SK-N-SH treated with all-trans-retinoic acid at 6 μM for 48 hours (cell line): ENCODE measurements at regions not wholly inside any gene's neighbourhood (a gene's known extent, or its start where the extent isn't known, plus 50 kb on each side); places are given as distances from the start of the nearest gene placed in this dataset.

Experiments
- ATAC-seq: fragments of 200-7000 bp; cut with Tn5 transposase; 3 replicates; pipeline ENCODE4 v1.9.1; 2020; ENCODE audit warnings: mild to moderate bottlenecking, moderate library complexity
- ARNTL ChIP-seq: fragments of 450-650 bp; formaldehyde crosslinking; IDR thresholded peaks from 2 replicates; pipeline ENCODE4 v1.5.0; 2020; ENCODE audit warnings: low read depth, mild to moderate bottlenecking, moderate library complexity, borderline replicate concordance
- BACH2 ChIP-seq: fragments of 250-450 bp; sonication (Bioruptor Pico); IDR thresholded peaks from 2 replicates; pipeline ENCODE4 v1.9.0; 2021; ENCODE audit warnings: mild to moderate bottlenecking, borderline replicate concordance
- CREB5 ChIP-seq: fragments of 250-450 bp; sonication (Bioruptor Pico); IDR thresholded peaks from 2 replicates; pipeline ENCODE4 v1.5.1; 2020; ENCODE audit warnings: low read depth, mild to moderate bottlenecking, moderate library complexity
- CSDC2 ChIP-seq: fragments of 250-450 bp; sonication (Bioruptor Pico); IDR thresholded peaks from 2 replicates; pipeline ENCODE4 v1.5.0; 2020; ENCODE audit warnings: mild to moderate bottlenecking, moderate library complexity
- CSRNP3 ChIP-seq: fragments of 250-450 bp; sonication (Bioruptor Pico); IDR thresholded peaks from 2 replicates; pipeline ENCODE4 v1.5.1; 2021; ENCODE audit warnings: mild to moderate bottlenecking, moderate library complexity
- ESRRG ChIP-seq: fragments of 250-450 bp; sonication (Bioruptor Pico); IDR thresholded peaks from 2 replicates; pipeline ENCODE4 v1.6.1; 2021; ENCODE audit warnings: mild to moderate bottlenecking
- GLIS3 ChIP-seq: fragments of 250-450 bp; sonication (Bioruptor Pico); IDR thresholded peaks from 2 replicates; pipeline ENCODE4 v1.5.0; 2020; ENCODE audit warnings: mild to moderate bottlenecking, moderate library complexity
- ISL1 ChIP-seq: fragments of 250-450 bp; sonication (Bioruptor Pico); IDR thresholded peaks from 2 replicates; pipeline ENCODE4 v2.1.2; 2022; ENCODE audit warnings: mild to moderate bottlenecking, moderate library complexity
- OSR1 ChIP-seq: fragments of 250-450 bp; sonication (Bioruptor Pico); IDR thresholded peaks from 2 replicates; pipeline ENCODE4 v1.8.0; 2022; ENCODE audit warnings: moderate library complexity, mild to moderate bottlenecking, inconsistent platforms
- POU6F1 ChIP-seq: fragments of 250-450 bp; sonication (Bioruptor Pico); IDR thresholded peaks from 2 replicates; pipeline ENCODE4 v1.8.0; 2021; ENCODE audit warnings: low read depth, mild to moderate bottlenecking, moderate library complexity, borderline replicate concordance
- RARB ChIP-seq: fragments of 250-450 bp; sonication (Bioruptor Pico); IDR thresholded peaks from 2 replicates; pipeline ENCODE4 v1.8.0; 2021; ENCODE audit warnings: mild to moderate bottlenecking, moderate library complexity
- SNAI2 ChIP-seq: fragments of 250-450 bp; sonication (Bioruptor Pico); IDR thresholded peaks from 2 replicates; pipeline ENCODE4 v1.5.0; 2020; ENCODE audit warnings: mild to moderate bottlenecking, moderate library complexity
- TCF4 ChIP-seq: fragments of 250-450 bp; sonication (Bioruptor Pico); IDR thresholded peaks from 2 replicates; pipeline ENCODE4 v1.8.0; 2021; ENCODE audit warnings: mild to moderate bottlenecking, moderate library complexity, borderline replicate concordance
- TOX ChIP-seq: fragments of 250-450 bp; sonication (Bioruptor Pico); IDR thresholded peaks from 2 replicates; pipeline ENCODE4 v1.8.0; 2021; ENCODE audit warnings: mild to moderate bottlenecking, moderate library complexity, borderline replicate concordance
- TSHZ2 ChIP-seq: fragments of 250-450 bp; sonication (Bioruptor Pico); IDR thresholded peaks from 2 replicates; pipeline ENCODE4 v1.5.0; 2020; ENCODE audit warnings: mild to moderate bottlenecking, moderate library complexity
- ZC3H10 ChIP-seq: fragments of 250-450 bp; sonication (Bioruptor Pico); IDR thresholded peaks from 2 replicates; pipeline ENCODE4 v1.5.1; 2021; ENCODE audit warnings: mild to moderate bottlenecking, moderate library complexity
- ZFP3 ChIP-seq: fragments of 250-450 bp; sonication (Bioruptor Pico); IDR thresholded peaks from 2 replicates; pipeline ENCODE4 v1.5.0; 2020; ENCODE audit warnings: mild to moderate bottlenecking, moderate library complexity
- ZFP30 ChIP-seq: fragments of 450-650 bp; formaldehyde crosslinking; IDR thresholded peaks from 2 replicates; pipeline ENCODE4 v1.5.0; 2022; ENCODE audit warnings: mild to moderate bottlenecking, moderate library complexity
- ZNF565 ChIP-seq: fragments of 450-650 bp; formaldehyde crosslinking; conservative IDR thresholded peaks from 2 replicates; pipeline ENCODE4 v1.5.0; 2020; ENCODE audit warnings: low read depth, mild to moderate bottlenecking, moderate library complexity
- ZNF70 ChIP-seq: fragments of 450-650 bp; formaldehyde crosslinking; IDR thresholded peaks from 2 replicates; pipeline ENCODE4 v1.5.0; 2020; ENCODE audit warnings: mild to moderate bottlenecking, moderate library complexity
- ZNF8 ChIP-seq: fragments of 450-650 bp; formaldehyde crosslinking; IDR thresholded peaks from 2 replicates; pipeline ENCODE4 v1.5.0; 2020; ENCODE audit warnings: mild to moderate bottlenecking, moderate library complexity

GRCh38 chr1:218863987-218864386, 309.7 kb upstream of the LYPLAL1 start:
- TF ChIP-seq ESRRG (no peak), ARNTL (CRISPR knock-in tag) (no peak), ZNF8 (CRISPR knock-in tag) (no peak), ZFP3 (CRISPR knock-in tag) (no peak), RARB (CRISPR knock-in tag) (no peak), TSHZ2 (CRISPR knock-in tag) (no peak), TOX (CRISPR knock-in tag) (no peak), OSR1 (CRISPR knock-in tag) (no peak), CREB5 (CRISPR knock-in tag) (no peak), ZFP30 (CRISPR knock-in tag) (no peak), ISL1 (CRISPR knock-in tag) (no peak), ZNF70 (no peak), ZNF565 (CRISPR knock-in tag) (no peak)
- ATAC-seq: no peak

- TF ChIP-seq OSR1 (CRISPR knock-in tag) (no peak), BACH2 (CRISPR knock-in tag) (no peak), ZFP30 (CRISPR knock-in tag) (no peak), ZNF8 (CRISPR knock-in tag) (no peak)
- no peak for ATAC-seq
These were observed 308.1 kb upstream of the LYPLAL1 start for GRCh38 chr1:218865591-218865990.

GRCh38 chr1:218866507-218866906, 307.2 kb upstream of the LYPLAL1 start:
- ATAC-seq: no peak
- TF ChIP-seq OSR1 (CRISPR knock-in tag): no peak
- TF ChIP-seq CSDC2 (CRISPR knock-in tag): no peak
- TF ChIP-seq POU6F1 (CRISPR knock-in tag): no peak
- no peak for TF ChIP-seq ISL1 (CRISPR knock-in tag)
- no peak for TF ChIP-seq ESRRG
- TF ChIP-seq TOX (CRISPR knock-in tag): no peak

GRCh38 chr1:218867066-218867465, 306.6 kb upstream of the LYPLAL1 start:
- no peak for TF ChIP-seq SNAI2 (CRISPR knock-in tag)
- no peak for ATAC-seq

- no peak for TF ChIP-seq TOX (CRISPR knock-in tag)
- TF ChIP-seq ZNF8 (CRISPR knock-in tag): no peak
- no peak for TF ChIP-seq GLIS3
- no peak for ATAC-seq
These were observed 305.6 kb upstream of the LYPLAL1 start for GRCh38 chr1:218867941-218868626.

GRCh38 chr1:218869276-218869675, 304.4 kb upstream of the LYPLAL1 start:
- no peak for ATAC-seq
- TF ChIP-seq TOX (CRISPR knock-in tag): no peak
- no peak for TF ChIP-seq ZNF70
- no peak for TF ChIP-seq CSDC2 (CRISPR knock-in tag)
- TF ChIP-seq RARB (CRISPR knock-in tag): no peak
- no peak for TF ChIP-seq BACH2 (CRISPR knock-in tag)
- TF ChIP-seq ESRRG: no peak
- TF ChIP-seq TSHZ2 (CRISPR knock-in tag): no peak
- TF ChIP-seq ZNF8 (CRISPR knock-in tag): no peak
- TF ChIP-seq OSR1 (CRISPR knock-in tag): no peak
- TF ChIP-seq CSRNP3 (CRISPR knock-in tag): no peak
- TF ChIP-seq ZFP30 (CRISPR knock-in tag): no peak
- no peak for TF ChIP-seq ISL1 (CRISPR knock-in tag)
- no peak for TF ChIP-seq ZFP3 (CRISPR knock-in tag)
- TF ChIP-seq TCF4 (CRISPR knock-in tag): no peak
- TF ChIP-seq ZC3H10: no peak
- TF ChIP-seq ZNF565 (CRISPR knock-in tag): no peak
